ENCODE measurements at regions not wholly inside any gene's neighbourhood (a gene's known extent, or its start where the extent isn't known, plus 50 kb on each side); places are given as distances from the start of the nearest gene placed in this dataset.
"Not testable (repeated sequence)": the region's sequence is repeated elsewhere in the genome, so short reads cannot be mapped to it uniquely, and the experiment has no call there.

- H3K9me3 ChIP-seq (ENCODE audit: control insufficient read depth in 3 of 3, low read length in 3 of 3); H3K9ac ChIP-seq (ENCODE audit: low read depth in 1 of 3, low read length in 3 of 3); H3K36me3 ChIP-seq (ENCODE audit: control insufficient read depth in 3 of 3, insufficient read depth in 3 of 3, low read length in 3 of 3); H3K27ac ChIP-seq (ENCODE audit: low read depth, low read length); H3K27me3 ChIP-seq (ENCODE audit: control insufficient read depth in 3 of 3, insufficient read depth in 3 of 3, low read length in 3 of 3); H3K4me1 ChIP-seq (ENCODE audit: control insufficient read depth in 3 of 3, insufficient read depth in 3 of 3, low read length in 3 of 3): not testable (repeated sequence)
- peak overlapping the region in 1 of 3 donors; percentile 29 for H3K4me3 ChIP-seq (ENCODE audit: low read length in 3 of 3)
Measured at GRCh38 chr2:91571239-91571923, 2879.9 kb downstream of the RPIA start.

GRCh38 chr2:91573018-91573417, 2881.5 kb downstream of the RPIA start:
- not testable (repeated sequence) for H3K27ac ChIP-seq (ENCODE audit: low read depth, low read length); H3K36me3 ChIP-seq (ENCODE audit: control insufficient read depth in 3 of 3, insufficient read depth in 3 of 3, low read length in 3 of 3); H3K9ac ChIP-seq (ENCODE audit: low read depth in 1 of 3, low read length in 3 of 3); H3K4me1 ChIP-seq (ENCODE audit: control insufficient read depth in 3 of 3, insufficient read depth in 3 of 3, low read length in 3 of 3); H3K27me3 ChIP-seq (ENCODE audit: control insufficient read depth in 3 of 3, insufficient read depth in 3 of 3, low read length in 3 of 3); H3K4me3 ChIP-seq (ENCODE audit: low read length in 3 of 3); H3K9me3 ChIP-seq (ENCODE audit: control insufficient read depth in 3 of 3, low read length in 3 of 3)

GRCh38 chr2:91573755-91574154, 2882.3 kb downstream of the RPIA start:
- not testable (repeated sequence) for H3K27ac ChIP-seq (ENCODE audit: low read depth, low read length); H3K9me3 ChIP-seq (ENCODE audit: control insufficient read depth in 3 of 3, low read length in 3 of 3); H3K27me3 ChIP-seq (ENCODE audit: control insufficient read depth in 3 of 3, insufficient read depth in 3 of 3, low read length in 3 of 3); H3K9ac ChIP-seq (ENCODE audit: low read depth in 1 of 3, low read length in 3 of 3); H3K36me3 ChIP-seq (ENCODE audit: control insufficient read depth in 3 of 3, insufficient read depth in 3 of 3, low read length in 3 of 3); H3K4me3 ChIP-seq (ENCODE audit: low read length in 3 of 3); H3K4me1 ChIP-seq (ENCODE audit: control insufficient read depth in 3 of 3, insufficient read depth in 3 of 3, low read length in 3 of 3)

GRCh38 chr2:91574255-91574654, 2882.8 kb downstream of the RPIA start:
- H3K36me3 ChIP-seq (ENCODE audit: control insufficient read depth in 3 of 3, insufficient read depth in 3 of 3, low read length in 3 of 3); H3K9me3 ChIP-seq (ENCODE audit: control insufficient read depth in 3 of 3, low read length in 3 of 3); H3K9ac ChIP-seq (ENCODE audit: low read depth in 1 of 3, low read length in 3 of 3); H3K27me3 ChIP-seq (ENCODE audit: control insufficient read depth in 3 of 3, insufficient read depth in 3 of 3, low read length in 3 of 3); H3K4me1 ChIP-seq (ENCODE audit: control insufficient read depth in 3 of 3, insufficient read depth in 3 of 3, low read length in 3 of 3); H3K27ac ChIP-seq (ENCODE audit: low read depth, low read length); H3K4me3 ChIP-seq (ENCODE audit: low read length in 3 of 3): not testable (repeated sequence)

- not testable (repeated sequence) for H3K9me3 ChIP-seq (ENCODE audit: control insufficient read depth in 3 of 3, low read length in 3 of 3); H3K27me3 ChIP-seq (ENCODE audit: control insufficient read depth in 3 of 3, insufficient read depth in 3 of 3, low read length in 3 of 3); H3K36me3 ChIP-seq (ENCODE audit: control insufficient read depth in 3 of 3, insufficient read depth in 3 of 3, low read length in 3 of 3); H3K9ac ChIP-seq (ENCODE audit: low read depth in 1 of 3, low read length in 3 of 3); H3K27ac ChIP-seq (ENCODE audit: low read depth, low read length); H3K4me3 ChIP-seq (ENCODE audit: low read length in 3 of 3); H3K4me1 ChIP-seq (ENCODE audit: control insufficient read depth in 3 of 3, insufficient read depth in 3 of 3, low read length in 3 of 3)
Measured at GRCh38 chr2:91575701-91576100, 2884.2 kb downstream of the RPIA start.

- not testable (repeated sequence) for H3K4me1 ChIP-seq (ENCODE audit: control insufficient read depth in 3 of 3, insufficient read depth in 3 of 3, low read length in 3 of 3); H3K4me3 ChIP-seq (ENCODE audit: low read length in 3 of 3); H3K9ac ChIP-seq (ENCODE audit: low read depth in 1 of 3, low read length in 3 of 3); H3K27ac ChIP-seq (ENCODE audit: low read depth, low read length); H3K9me3 ChIP-seq (ENCODE audit: control insufficient read depth in 3 of 3, low read length in 3 of 3); H3K36me3 ChIP-seq (ENCODE audit: control insufficient read depth in 3 of 3, insufficient read depth in 3 of 3, low read length in 3 of 3); H3K27me3 ChIP-seq (ENCODE audit: control insufficient read depth in 3 of 3, insufficient read depth in 3 of 3, low read length in 3 of 3)
Measured at GRCh38 chr2:91577406-91577805, 2885.9 kb downstream of the RPIA start.

GRCh38 chr2:91578678-91579077, 2887.2 kb downstream of the RPIA start:
- H3K4me1 ChIP-seq (ENCODE audit: control insufficient read depth in 3 of 3, insufficient read depth in 3 of 3, low read length in 3 of 3); H3K9ac ChIP-seq (ENCODE audit: low read depth in 1 of 3, low read length in 3 of 3); H3K27ac ChIP-seq (ENCODE audit: low read depth, low read length); H3K27me3 ChIP-seq (ENCODE audit: control insufficient read depth in 3 of 3, insufficient read depth in 3 of 3, low read length in 3 of 3); H3K9me3 ChIP-seq (ENCODE audit: control insufficient read depth in 3 of 3, low read length in 3 of 3); H3K4me3 ChIP-seq (ENCODE audit: low read length in 3 of 3); H3K36me3 ChIP-seq (ENCODE audit: control insufficient read depth in 3 of 3, insufficient read depth in 3 of 3, low read length in 3 of 3): not testable (repeated sequence)

- not testable (repeated sequence) for H3K9ac ChIP-seq (ENCODE audit: low read depth in 1 of 3, low read length in 3 of 3); H3K9me3 ChIP-seq (ENCODE audit: control insufficient read depth in 3 of 3, low read length in 3 of 3); H3K4me3 ChIP-seq (ENCODE audit: low read length in 3 of 3); H3K36me3 ChIP-seq (ENCODE audit: control insufficient read depth in 3 of 3, insufficient read depth in 3 of 3, low read length in 3 of 3); H3K4me1 ChIP-seq (ENCODE audit: control insufficient read depth in 3 of 3, insufficient read depth in 3 of 3, low read length in 3 of 3); H3K27ac ChIP-seq (ENCODE audit: low read depth, low read length); H3K27me3 ChIP-seq (ENCODE audit: control insufficient read depth in 3 of 3, insufficient read depth in 3 of 3, low read length in 3 of 3)
Measured at GRCh38 chr2:91579555-91579954, 2888.1 kb downstream of the RPIA start.

- not testable (repeated sequence) for H3K9ac ChIP-seq (ENCODE audit: low read depth in 1 of 3, low read length in 3 of 3); H3K4me1 ChIP-seq (ENCODE audit: control insufficient read depth in 3 of 3, insufficient read depth in 3 of 3, low read length in 3 of 3); H3K27ac ChIP-seq (ENCODE audit: low read depth, low read length); H3K4me3 ChIP-seq (ENCODE audit: low read length in 3 of 3); H3K9me3 ChIP-seq (ENCODE audit: control insufficient read depth in 3 of 3, low read length in 3 of 3); H3K36me3 ChIP-seq (ENCODE audit: control insufficient read depth in 3 of 3, insufficient read depth in 3 of 3, low read length in 3 of 3); H3K27me3 ChIP-seq (ENCODE audit: control insufficient read depth in 3 of 3, insufficient read depth in 3 of 3, low read length in 3 of 3)
Measured at GRCh38 chr2:91580043-91580442, 2888.6 kb downstream of the RPIA start.

- not testable (repeated sequence) for H3K4me3 ChIP-seq (ENCODE audit: low read length in 3 of 3); H3K36me3 ChIP-seq (ENCODE audit: control insufficient read depth in 3 of 3, insufficient read depth in 3 of 3, low read length in 3 of 3); H3K4me1 ChIP-seq (ENCODE audit: control insufficient read depth in 3 of 3, insufficient read depth in 3 of 3, low read length in 3 of 3); H3K9me3 ChIP-seq (ENCODE audit: control insufficient read depth in 3 of 3, low read length in 3 of 3); H3K9ac ChIP-seq (ENCODE audit: low read depth in 1 of 3, low read length in 3 of 3); H3K27ac ChIP-seq (ENCODE audit: low read depth, low read length)
- peaks cover 0 to 12% (median 0%) of the 10 kb centered on the region in 3 donors for H3K27me3 ChIP-seq (ENCODE audit: control insufficient read depth in 3 of 3, insufficient read depth in 3 of 3, low read length in 3 of 3)
Measured at GRCh38 chr2:91587098-91587497, 2895.6 kb downstream of the RPIA start.
